Colonic mucosa (tissue), 4 donors: ENCODE measurements at regions not wholly inside any gene's neighbourhood (a gene's known extent, or its start where the extent isn't known, plus 50 kb on each side); places are given as distances from the start of the nearest gene placed in this dataset.

Experiments
- DNase-seq: peaks from one replicate; pipeline ENCODE4 v3.0.0-alpha.2; 2020
- H3K27ac ChIP-seq: fragments of 200-600 bp; one replicate; pipeline ENCODE4 v1.8.0; 2021
- H3K27me3 ChIP-seq: fragments of 200-600 bp; one replicate; pipeline ENCODE4 v1.8.0; 2021
- H3K36me3 ChIP-seq: fragments of 200-600 bp; one replicate; pipeline ENCODE4 v1.8.0; 2021
- H3K4me1 ChIP-seq: fragments of 200-600 bp; one replicate; pipeline ENCODE4 v1.8.0; 2021; ENCODE audit warnings: mild to moderate bottlenecking
- H3K4me3 ChIP-seq: fragments of 200-600 bp; one replicate; pipeline ENCODE4 v1.8.0; 2021
- H3K9ac ChIP-seq, 2 donors: one replicate each; pipeline ENCODE4 v1.7.0; 2013; ENCODE audit warnings: control low read depth in 2 of 2, low read depth in 2 of 2, low read length in 2 of 2
- H3K9me3 ChIP-seq: fragments of 200-600 bp; one replicate; pipeline ENCODE4 v1.8.0; 2021
- intact Hi-C: fragments of 100-400 bp; cut with DNase I; formaldehyde crosslinking; loops from one replicate; pipeline ENCODE4 v1.14.1; 2022
- TF ChIP-seq, protein P1 (sequence below): fragments of 200-600 bp; IDR thresholded peaks from one replicate; pipeline ENCODE4 v1.8.0; 2022; ENCODE audit warnings: antibody characterized with exemption, mild to moderate bottlenecking
- donor health status: healthy.
- donor health status: DM: no; HTN: no; CAD: no.
- donor health status: DM: no; HTN: no; CAD: no.

- no peak for DNase-seq
- Histone ChIP-seq H3K27ac (no peak overlapping the region), H3K9ac (no peak overlapping the region), H3K36me3 (no peaks in the 10 kb centered on the region), H3K9me3 (no peaks in the 10 kb centered on the region), H3K4me1 (no peaks in the 10 kb centered on the region), H3K27me3 (no peaks in the 10 kb centered on the region), H3K4me3 (no peak overlapping the region)
- intact Hi-C loops, result no loop called here
- TF ChIP-seq, protein P1, sequence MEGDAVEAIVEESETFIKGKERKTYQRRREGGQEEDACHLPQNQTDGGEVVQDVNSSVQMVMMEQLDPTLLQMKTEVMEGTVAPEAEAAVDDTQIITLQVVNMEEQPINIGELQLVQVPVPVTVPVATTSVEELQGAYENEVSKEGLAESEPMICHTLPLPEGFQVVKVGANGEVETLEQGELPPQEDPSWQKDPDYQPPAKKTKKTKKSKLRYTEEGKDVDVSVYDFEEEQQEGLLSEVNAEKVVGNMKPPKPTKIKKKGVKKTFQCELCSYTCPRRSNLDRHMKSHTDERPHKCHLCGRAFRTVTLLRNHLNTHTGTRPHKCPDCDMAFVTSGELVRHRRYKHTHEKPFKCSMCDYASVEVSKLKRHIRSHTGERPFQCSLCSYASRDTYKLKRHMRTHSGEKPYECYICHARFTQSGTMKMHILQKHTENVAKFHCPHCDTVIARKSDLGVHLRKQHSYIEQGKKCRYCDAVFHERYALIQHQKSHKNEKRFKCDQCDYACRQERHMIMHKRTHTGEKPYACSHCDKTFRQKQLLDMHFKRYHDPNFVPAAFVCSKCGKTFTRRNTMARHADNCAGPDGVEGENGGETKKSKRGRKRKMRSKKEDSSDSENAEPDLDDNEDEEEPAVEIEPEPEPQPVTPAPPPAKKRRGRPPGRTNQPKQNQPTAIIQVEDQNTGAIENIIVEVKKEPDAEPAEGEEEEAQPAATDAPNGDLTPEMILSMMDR, result no peak
Observed at GRCh38 chr6:15779726-15780125, 116.9 kb upstream of the DTNBP1 start.

- no peaks in the 10 kb centered on the region for H3K4me1 ChIP-seq
Observed at GRCh38 chr6:15776458-15776980, 113.7 kb upstream of the DTNBP1 start.

GRCh38 chr6:15775741-15776140 is 112.9 kb upstream of the DTNBP1 start:
- no peak for DNase-seq

More at GRCh38 chr6:15776458-15776980, 113.7 kb upstream of the DTNBP1 start:
- Histone ChIP-seq H3K27ac (no peak overlapping the region), H3K9me3 (no peaks in the 10 kb centered on the region), H3K36me3 (no peaks in the 10 kb centered on the region), H3K9ac (no peak overlapping the region), H3K27me3 (no peaks in the 10 kb centered on the region), H3K4me3 (no peak overlapping the region)
- TF ChIP-seq, protein P1, result no peak
- intact Hi-C loops, result no loop called here
- no peak for DNase-seq

DNA sequence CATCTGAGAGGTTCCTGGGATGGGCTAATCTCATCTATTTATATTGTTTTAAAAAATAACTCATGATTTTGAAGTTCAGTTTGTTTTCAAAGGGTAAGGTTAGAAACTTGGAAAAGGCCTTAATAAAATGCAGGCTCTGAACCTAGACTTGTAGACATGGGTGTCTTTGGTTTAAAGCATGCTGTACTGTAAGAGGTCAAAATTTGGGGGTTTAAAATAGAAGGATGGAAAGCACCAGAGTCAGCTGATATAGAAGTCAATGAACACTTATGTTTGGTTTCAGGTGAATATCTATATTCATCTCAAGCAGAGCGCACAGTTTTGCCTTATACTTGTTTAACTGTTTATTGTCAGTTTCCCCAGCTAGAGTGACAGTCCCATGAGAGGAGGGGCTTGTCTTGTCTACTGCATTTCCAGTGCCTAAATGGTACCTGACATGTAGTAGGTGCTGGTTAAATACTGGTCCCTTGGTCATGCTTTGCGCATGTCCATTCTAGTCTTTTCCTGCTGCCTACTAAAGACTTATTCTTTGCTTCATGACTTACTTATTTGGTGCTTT is 112.3 kb upstream of the DTNBP1 start:
- intact Hi-C loops, result no loop called here
- TF ChIP-seq, protein P1, result no peak
- no peaks in the 10 kb centered on the region for H3K9me3 ChIP-seq

More at GRCh38 chr6:15775741-15776140, 112.9 kb upstream of the DTNBP1 start:
- Histone ChIP-seq H3K36me3 (no peaks in the 10 kb centered on the region), H3K27ac (no peak overlapping the region), H3K9ac (no peak overlapping the region), H3K4me3 (no peak overlapping the region), H3K27me3 (no peaks in the 10 kb centered on the region), H3K4me1 (no peaks in the 10 kb centered on the region), H3K9me3 (no peaks in the 10 kb centered on the region)
- intact Hi-C loops, result no loop called here
- TF ChIP-seq, protein P1, result no peak

GRCh38 chr6:15773806-15774410 is 111.1 kb upstream of the DTNBP1 start:
- Histone ChIP-seq H3K9ac (no peak overlapping the region), H3K4me1 (no peaks in the 10 kb centered on the region), H3K27ac (no peak overlapping the region), H3K27me3 (no peaks in the 10 kb centered on the region), H3K4me3 (no peak overlapping the region), H3K9me3 (no peaks in the 10 kb centered on the region), H3K36me3 (no peaks in the 10 kb centered on the region)
- TF ChIP-seq, protein P1, result no peak
- intact Hi-C loops, result no loop called here
- no peak for DNase-seq

More for the DNA sequence above, 112.3 kb upstream of the DTNBP1 start:
- no peak overlapping the region for H3K9ac ChIP-seq
- H3K27me3 ChIP-seq, result no peaks in the 10 kb centered on the region
- H3K36me3 ChIP-seq, result no peaks in the 10 kb centered on the region
- H3K4me1 ChIP-seq, result no peaks in the 10 kb centered on the region
- H3K4me3 ChIP-seq, result no peak overlapping the region
- no peak overlapping the region for H3K27ac ChIP-seq
- no peak for DNase-seq
